K562 (cell line): ENCODE measurements at regions not wholly inside any gene's neighbourhood (a gene's known extent, or its start where the extent isn't known, plus 50 kb on each side); places are given as distances from the start of the nearest gene placed in this dataset.

Source experiments
- ATF3 ChIP-seq, 2 experiments: fragments of 450-650 bp in 1 of 2; sonication (generic) in 1 of 2; formaldehyde crosslinking in 1 of 2; IDR thresholded peaks in 1 of 2; conservative IDR thresholded peaks in 1 of 2; 2 replicates each; pipeline versions ENCODE4 v1.6.1 to v1.8.1; 2016 to 2023; ENCODE audit warnings: mild to moderate bottlenecking in 2 of 2, moderate library complexity in 2 of 2, inconsistent platforms in 1 of 2, missing genetic modification reagents in 1 of 2
- CBFA2T3 ChIP-seq: fragments of 450-650 bp; IDR thresholded peaks from 2 replicates; pipeline ENCODE4 v1.6.1; 2017
- IRF9 ChIP-seq: fragments of 450-650 bp; IDR thresholded peaks from 2 replicates; pipeline ENCODE4 v1.6.1; 2016; ENCODE audit warnings: missing biosample characterization, missing genetic modification characterization
- MTA3 ChIP-seq: fragments of 450-650 bp; formaldehyde crosslinking; IDR thresholded peaks from 2 replicates; pipeline ENCODE4 v1.6.1; 2017; ENCODE audit warnings: mild to moderate bottlenecking, borderline replicate concordance
- NBN ChIP-seq: fragments of 450-650 bp; IDR thresholded peaks from 2 replicates; pipeline ENCODE4 v1.6.1; 2016; ENCODE audit warnings: low read depth, mild to moderate bottlenecking
- ZNF184 ChIP-seq: sonication (generic); formaldehyde crosslinking; IDR thresholded peaks from 2 replicates; pipeline ENCODE4 v1.5.0; 2020; ENCODE audit warnings: missing genetic modification reagents
- ZNF407 ChIP-seq: fragments of 450-650 bp; IDR thresholded peaks from 2 replicates; pipeline ENCODE4 v1.6.1; 2016; ENCODE audit warnings: low read depth
- ZNF592 ChIP-seq: fragments of 450-650 bp; IDR thresholded peaks from 2 replicates; pipeline ENCODE4 v1.6.1; 2017; ENCODE audit warnings: antibody characterized with exemption, mild to moderate bottlenecking
- ZSCAN32 ChIP-seq: fragments of 450-650 bp; formaldehyde crosslinking; IDR thresholded peaks from 2 replicates; pipeline ENCODE4 v1.4.0; 2020; ENCODE audit warnings: mild to moderate bottlenecking, moderate library complexity

- peak; percentile 81 for TF ChIP-seq IRF9 (tag)
- 0 out of 2 replicates have a peak, but pooled peaks have one; percentile 63 for TF ChIP-seq ZSCAN32
- no peak for TF ChIP-seq ZNF184
- peak; percentile 77 for TF ChIP-seq MTA3
- peak; percentile 79 for TF ChIP-seq CBFA2T3
- TF ChIP-seq ZNF407 = no peak
- peak; percentile 99 for TF ChIP-seq ATF3 (IDR thresholded peaks at IDR 0.05)
- peak; percentile 83; the same call in 1 of the 2 replicates for TF ChIP-seq ATF3 (CRISPR knock-in tag; conservative IDR thresholded peaks at IDR 0.05)
- peak; percentile 69; the same call in 1 of the 2 replicates for TF ChIP-seq ZNF592
- peak; percentile 69; the same call in 1 of the 2 replicates for TF ChIP-seq NBN
These were observed 136.7 kb upstream of the ETV3 start (continued) for GRCh38 chr1:157274698-157275534.
